Eye (tissue), 1 donor: ENCODE measurements at regions not wholly inside any gene's neighbourhood (a gene's known extent, or its start where the extent isn't known, plus 50 kb on each side); places are given as distances from the start of the nearest gene placed in this dataset.

Experiments used
- DNase-seq: peaks from one replicate; pipeline ENCODE4 v3.0.0-alpha.2; 2015

- no peak for DNase-seq
Measured at GRCh38 chr6:22078802-22079545, 217.9 kb downstream of the PRL start.

DNA sequence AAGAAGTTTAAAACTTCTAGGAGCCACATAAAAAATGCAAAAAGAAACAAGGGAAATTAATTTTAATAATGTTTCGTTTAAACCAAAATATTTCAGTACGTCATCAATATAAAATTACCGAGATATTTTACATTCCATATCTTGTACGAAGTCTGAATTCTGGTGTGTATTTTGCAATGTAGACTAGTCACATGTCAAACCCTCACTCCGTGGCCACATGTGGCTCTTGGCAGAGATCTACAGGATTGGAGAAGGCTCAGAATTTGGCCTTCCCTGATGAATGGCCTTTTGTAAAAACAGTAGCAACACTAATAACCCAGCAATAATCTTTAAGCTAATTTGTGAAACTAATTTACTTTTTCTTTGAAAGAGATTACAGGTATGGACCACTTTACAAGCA is 217.1 kb downstream of the PRL start:
- no peak for DNase-seq

DNA sequence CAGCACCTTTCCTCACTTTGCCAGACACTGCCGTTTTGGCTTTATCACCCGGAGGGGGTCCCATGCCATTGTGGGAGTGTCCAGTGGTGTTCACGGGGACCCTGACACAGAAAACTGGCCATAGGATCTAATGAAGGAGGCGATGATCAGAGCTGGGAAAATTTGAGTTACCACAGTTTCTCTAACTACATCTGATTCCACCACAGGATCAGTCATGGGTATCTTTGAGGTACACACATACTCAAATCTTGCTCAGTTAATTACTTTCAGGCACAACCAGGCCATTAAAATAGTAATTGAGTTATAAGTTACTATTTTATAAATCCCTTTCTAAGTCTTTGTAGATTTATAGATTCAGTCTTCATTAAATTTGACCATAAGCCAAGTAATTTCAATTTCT is 215.1 kb downstream of the PRL start:
- DNase-seq = no peak

GRCh38 chr6:22082218-22082617 is 214.6 kb downstream of the PRL start:
- no peak for DNase-seq

DNA sequence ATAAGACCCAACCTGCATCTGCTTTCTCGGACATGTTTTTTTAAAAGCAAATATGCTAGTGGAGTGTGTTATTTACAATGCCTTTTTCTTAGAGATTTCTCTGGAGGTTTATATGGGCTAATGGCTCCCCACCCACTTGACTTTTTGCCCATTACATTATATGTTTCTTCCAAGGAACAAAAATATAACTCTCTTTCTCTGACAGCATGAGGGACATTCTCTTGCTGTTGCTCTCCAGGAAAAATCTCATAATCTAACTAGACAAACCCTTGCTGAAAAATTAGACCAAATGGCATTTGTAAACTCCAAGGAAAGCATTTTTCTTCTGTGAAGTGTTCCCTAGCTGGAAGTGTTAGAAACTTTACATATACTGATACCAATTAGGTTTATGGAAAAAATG is 213.7 kb downstream of the PRL start:
- DNase-seq = no peak

GRCh38 chr6:22087960-22088706 is 208.7 kb downstream of the PRL start:
- DNase-seq = no peak

- DNase-seq = no peak
Measured at GRCh38 chr6:22091424-22091948, 205.3 kb downstream of the PRL start.

DNA sequence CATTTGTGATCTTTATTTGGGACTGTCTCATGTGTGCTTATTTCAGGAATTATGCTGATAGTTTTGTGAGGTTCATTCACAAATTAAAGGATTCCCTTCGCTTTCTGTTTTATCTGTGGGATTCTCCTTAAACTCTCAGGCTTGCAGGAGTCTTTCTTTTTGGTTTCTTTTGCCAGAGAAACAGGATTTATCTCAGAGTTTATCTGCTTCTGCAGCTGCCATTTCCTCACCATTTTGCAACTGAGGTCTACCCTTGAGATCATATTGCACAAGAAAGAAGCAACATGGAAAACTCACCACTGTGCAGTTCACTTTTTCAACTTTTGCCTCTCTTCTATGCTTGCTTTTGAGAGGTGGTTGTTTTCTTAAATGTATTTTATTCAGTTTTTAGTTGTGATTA is 201.0 kb downstream of the PRL start:
- DNase-seq = no peak

- peak; percentile 35 for DNase-seq
Measured at GRCh38 chr6:22098601-22099031, 198.2 kb downstream of the PRL start.

- DNase-seq = peak; percentile 71
Measured at GRCh38 chr6:22099231-22099630, 197.6 kb downstream of the PRL start.

DNA sequence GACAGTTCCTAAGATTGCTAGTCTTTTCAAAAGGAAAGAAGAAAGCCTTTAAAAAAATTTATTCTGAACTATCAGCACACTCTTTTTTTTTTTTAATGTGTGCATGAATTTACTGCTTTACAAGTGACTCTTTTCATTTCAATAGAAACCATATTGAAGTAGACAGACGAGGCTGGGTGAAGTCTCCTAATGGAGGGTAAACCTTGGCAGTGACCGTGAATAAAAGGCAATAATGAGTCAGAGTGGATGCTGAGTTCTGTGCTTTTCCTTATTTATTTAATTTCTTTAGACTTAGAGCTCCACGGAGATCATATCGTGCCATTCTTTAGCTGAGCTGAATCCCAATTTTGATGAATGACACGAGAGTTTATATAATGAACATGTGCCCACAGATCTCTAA is 196.9 kb downstream of the PRL start:
- DNase-seq = no peak

- no peak for DNase-seq
Measured at GRCh38 chr6:22101163-22101562, 195.7 kb downstream of the PRL start.

- DNase-seq = no peak
Measured at GRCh38 chr6:22102671-22103070, 194.2 kb downstream of the PRL start.

DNA sequence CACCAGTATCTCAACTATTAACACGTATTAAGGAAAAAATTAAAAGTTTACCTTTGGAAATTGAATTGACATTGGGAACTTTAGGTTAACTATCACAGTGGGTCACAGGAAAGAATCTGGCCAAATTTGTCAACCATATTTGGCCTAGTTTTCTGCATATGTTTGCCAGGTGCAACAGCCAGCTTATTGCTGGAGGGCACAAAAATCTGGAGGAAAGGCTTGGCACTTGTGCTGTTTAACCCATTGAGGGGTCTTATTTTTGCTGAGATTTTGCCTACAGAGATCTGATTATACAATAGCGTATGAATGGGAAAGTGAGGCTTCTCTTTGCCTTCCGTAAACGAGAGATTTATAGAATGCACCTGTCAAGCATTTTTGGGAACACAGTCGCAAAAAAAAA is 190.4 kb downstream of the PRL start:
- DNase-seq = no peak

GRCh38 chr6:22106961-22107360 is 189.9 kb downstream of the PRL start:
- no peak for DNase-seq

DNA sequence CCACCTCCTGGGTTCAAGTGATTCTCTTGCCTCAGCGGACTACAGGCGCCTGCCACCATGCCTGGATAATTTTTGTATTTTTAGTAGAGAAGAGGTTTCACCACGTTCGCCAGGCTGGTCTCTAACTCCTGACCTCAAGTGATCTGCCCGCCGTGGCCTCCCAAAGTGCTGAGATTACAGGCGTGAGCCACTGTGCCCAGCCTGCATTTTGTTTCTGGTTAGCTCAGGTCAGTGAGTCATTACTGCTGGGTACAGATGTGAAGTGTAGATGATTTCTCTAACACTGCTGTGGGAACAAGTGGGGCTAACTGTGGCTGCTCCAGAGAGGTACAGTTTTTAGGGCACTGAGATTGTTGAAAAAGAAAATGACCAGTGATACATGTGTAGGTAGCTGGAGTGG is 188.6 kb downstream of the PRL start:
- no peak for DNase-seq

DNA sequence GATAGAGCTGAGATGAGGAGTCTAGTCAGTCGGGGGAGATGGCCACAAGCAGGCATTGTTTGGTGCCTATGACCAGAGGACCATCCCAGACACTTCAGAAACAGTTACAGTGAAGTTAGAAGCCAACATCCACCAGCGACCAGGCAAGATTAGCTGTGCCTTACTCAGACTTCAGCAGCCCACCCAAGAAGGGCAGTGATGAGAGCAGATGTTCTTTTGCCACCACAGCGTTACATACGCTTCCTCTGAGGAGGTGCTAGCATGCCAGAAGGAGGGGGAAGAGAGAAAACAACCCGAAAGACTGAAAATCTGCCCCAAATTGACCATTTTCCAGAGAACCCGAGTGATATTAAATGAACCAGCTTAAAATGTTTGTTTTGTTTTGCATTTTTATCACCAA is 186.8 kb downstream of the PRL start:
- no peak for DNase-seq

- no peak for DNase-seq
Measured at GRCh38 chr6:22112461-22112860, 184.4 kb downstream of the PRL start.

DNA sequence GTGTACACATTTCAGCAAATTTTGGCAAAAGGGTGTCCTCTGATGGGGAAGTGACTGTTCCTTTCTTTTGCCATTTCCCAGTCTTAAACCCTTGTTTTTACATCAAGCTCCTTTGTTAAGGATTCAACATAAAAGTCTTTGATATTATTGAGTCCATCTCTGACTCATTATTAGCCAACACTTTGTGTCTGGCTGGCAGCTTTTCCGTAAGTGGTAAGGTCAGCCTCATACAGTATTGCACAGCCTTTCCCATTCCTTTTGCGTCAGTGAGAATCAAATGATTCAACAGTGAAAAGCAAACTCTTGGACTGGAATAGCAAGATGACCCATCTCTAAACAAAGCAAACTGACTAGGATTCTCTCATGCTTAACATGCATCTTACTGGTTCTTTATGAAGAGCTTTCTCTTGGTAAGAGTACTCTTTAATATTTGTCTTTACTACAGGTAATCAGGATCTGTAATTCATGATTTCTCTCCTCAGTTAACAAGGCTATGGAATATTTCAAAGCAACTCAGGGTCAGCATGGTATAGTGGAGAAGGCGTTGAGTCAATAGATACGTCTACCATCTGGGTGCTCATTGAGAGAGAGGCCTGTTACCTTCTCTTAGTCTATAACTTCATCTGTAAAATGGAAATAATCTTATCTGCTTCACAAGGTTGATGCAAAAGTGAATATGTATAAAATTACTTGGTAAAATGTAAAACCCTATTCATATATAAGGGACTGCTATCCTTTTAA is 183.6 kb downstream of the PRL start:
- no peak for DNase-seq

- DNase-seq = no peak
Measured at GRCh38 chr6:22115559-22115958, 181.3 kb downstream of the PRL start.

- no peak for DNase-seq
Measured at GRCh38 chr6:22117631-22118030, 179.2 kb downstream of the PRL start.

GRCh38 chr6:22119500-22119899 is 177.3 kb downstream of the PRL start:
- no peak for DNase-seq

GRCh38 chr6:22124756-22125155 is 172.1 kb downstream of the PRL start:
- DNase-seq = no peak

DNA sequence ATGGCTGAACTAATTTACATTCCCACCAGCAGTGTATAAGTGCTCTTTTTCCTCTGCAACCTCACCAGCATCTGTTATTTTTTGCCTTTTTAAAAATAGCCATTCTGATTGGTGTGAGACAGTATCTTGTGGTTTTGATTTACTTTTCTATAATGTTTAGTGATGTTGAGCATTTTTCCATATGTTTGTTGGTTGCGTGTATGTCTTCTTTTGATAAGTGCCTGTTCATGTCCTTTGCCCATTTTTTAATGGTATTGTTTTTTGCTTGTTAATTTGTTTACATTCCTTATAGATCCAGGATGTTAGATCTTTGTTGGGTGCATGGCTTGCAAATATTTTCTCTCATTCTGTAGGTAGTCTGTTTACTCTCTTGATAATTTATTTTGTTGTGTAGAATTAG is 169.9 kb downstream of the PRL start:
- no peak for DNase-seq
